Trophoblast cell (in vitro differentiated cells and primary cell): ENCODE measurements at regions not wholly inside any gene's neighbourhood (a gene's known extent, or its start where the extent isn't known, plus 50 kb on each side); places are given as distances from the start of the nearest gene placed in this dataset.
"Not testable (repeated sequence)": the region's sequence is repeated elsewhere in the genome, so short reads cannot be mapped to it uniquely, and the experiment has no call there.

ENCODE experiments used
- DNase-seq, 2 donors: peaks; one replicate each; pipeline ENCODE4 v3.0.0-alpha.2; 2016
- H2AFZ ChIP-seq: 2 replicates; pipeline ENCODE4 v1.6.1; 2013; ENCODE audit warnings: low read length, moderate library complexity, mild to moderate bottlenecking; ENCODE audit not compliant: insufficient read depth, poor library complexity
- H2AK5ac ChIP-seq: 2 replicates; pipeline ENCODE4 v1.6.1; 2013; ENCODE audit warnings: mild to moderate bottlenecking, low read length
- H2BK120ac ChIP-seq: 2 replicates; pipeline ENCODE4 v1.6.1; 2013; ENCODE audit warnings: low read length, mild to moderate bottlenecking, moderate library complexity; ENCODE audit not compliant: insufficient read depth, poor library complexity
- H2BK12ac ChIP-seq: 2 replicates; pipeline ENCODE4 v1.6.1; 2013; ENCODE audit warnings: mild to moderate bottlenecking, low read length, moderate library complexity
- H2BK5ac ChIP-seq: 2 replicates; pipeline ENCODE4 v1.6.1; 2013; ENCODE audit warnings: low read length, low read depth, moderate library complexity, mild to moderate bottlenecking; ENCODE audit not compliant: poor library complexity
- H3K14ac ChIP-seq: 2 replicates; pipeline ENCODE4 v1.6.1; 2013; ENCODE audit warnings: mild to moderate bottlenecking, low read length
- H3K18ac ChIP-seq: 2 replicates; pipeline ENCODE4 v1.6.1; 2013; ENCODE audit warnings: mild to moderate bottlenecking, low read length
- H3K23ac ChIP-seq: 2 replicates; pipeline ENCODE4 v1.6.1; 2013; ENCODE audit warnings: low read length
- H3K27ac ChIP-seq: 2 replicates; pipeline ENCODE4 v1.5.1; 2013; ENCODE audit warnings: low read depth, mild to moderate bottlenecking, inconsistent platforms, low read length, moderate library complexity
- H3K27me3 ChIP-seq: 2 replicates; pipeline ENCODE4 v1.6.1; 2013; ENCODE audit warnings: inconsistent platforms, mild to moderate bottlenecking, low read length, moderate library complexity; ENCODE audit not compliant: insufficient read depth
- H3K36me3 ChIP-seq, 2 experiments: 1 replicate in 1 of 2; 2 replicates in 1 of 2; pipeline ENCODE4 v1.6.1; 2013; ENCODE audit warnings: low read length in 2 of 2, mild to moderate bottlenecking in 2 of 2, moderate library complexity in 1 of 2; ENCODE audit not compliant: insufficient read depth in 2 of 2, control insufficient read depth in 1 of 2
- H3K4ac ChIP-seq: 2 replicates; pipeline ENCODE4 v1.6.1; 2013; ENCODE audit warnings: low read depth, mild to moderate bottlenecking, low read length, moderate library complexity
- H3K4me1 ChIP-seq, 2 experiments: 1 replicate in 1 of 2; 2 replicates in 1 of 2; pipeline ENCODE4 v1.6.1; 2013; ENCODE audit warnings: low read length in 2 of 2, mild to moderate bottlenecking in 2 of 2, moderate library complexity in 1 of 2; ENCODE audit not compliant: insufficient read depth in 2 of 2, control insufficient read depth in 1 of 2
- H3K4me2 ChIP-seq: 2 replicates; pipeline ENCODE4 v1.6.1; 2013; ENCODE audit warnings: inconsistent platforms, mild to moderate bottlenecking, low read length, moderate library complexity
- H3K4me3 ChIP-seq: 2 replicates; pipeline ENCODE4 v1.5.1; 2013; ENCODE audit warnings: mild to moderate bottlenecking, low read depth, low read length, inconsistent platforms
- H3K79me1 ChIP-seq: one replicate; pipeline ENCODE4 v1.6.1; 2013; ENCODE audit warnings: low read length
- H3K79me2 ChIP-seq: 2 replicates; pipeline ENCODE4 v1.6.1; 2013; ENCODE audit warnings: low read length, mild to moderate bottlenecking; ENCODE audit not compliant: control insufficient read depth, insufficient read depth, poor library complexity
- H3K9ac ChIP-seq: 2 replicates; pipeline ENCODE4 v1.6.1; 2013; ENCODE audit warnings: mild to moderate bottlenecking, low read length
- H3K9me3 ChIP-seq: 2 replicates; pipeline ENCODE4 v1.6.1; 2013; ENCODE audit warnings: low read depth, mild to moderate bottlenecking, control low read depth, inconsistent platforms, low read length; ENCODE audit not compliant: insufficient read depth
- H4K12ac ChIP-seq: 2 replicates; pipeline ENCODE4 v1.6.1; 2013; ENCODE audit warnings: low read depth, mild to moderate bottlenecking, low read length, moderate library complexity
- H4K8ac ChIP-seq: 2 replicates; pipeline ENCODE4 v1.6.1; 2013; ENCODE audit warnings: low read depth, mild to moderate bottlenecking, low read length, moderate library complexity
- H4K91ac ChIP-seq: one replicate; pipeline ENCODE4 v1.6.1; 2013; ENCODE audit warnings: low read depth, mild to moderate bottlenecking, low read length, moderate library complexity
- WGBS: extraction: QIAGEN DNeasy Blood & Tissue Kit; methylation state at CpG from one replicate; pipeline ENCODE4 v1.1.7; 2013; ENCODE audit warnings: missing lambda C conversion rate; ENCODE audit not compliant: insufficient read length, insufficient coverage; ENCODE audit errors: extremely low coverage; 5-methylcytosine and 5-hydroxymethylcytosine counted together

DNA sequence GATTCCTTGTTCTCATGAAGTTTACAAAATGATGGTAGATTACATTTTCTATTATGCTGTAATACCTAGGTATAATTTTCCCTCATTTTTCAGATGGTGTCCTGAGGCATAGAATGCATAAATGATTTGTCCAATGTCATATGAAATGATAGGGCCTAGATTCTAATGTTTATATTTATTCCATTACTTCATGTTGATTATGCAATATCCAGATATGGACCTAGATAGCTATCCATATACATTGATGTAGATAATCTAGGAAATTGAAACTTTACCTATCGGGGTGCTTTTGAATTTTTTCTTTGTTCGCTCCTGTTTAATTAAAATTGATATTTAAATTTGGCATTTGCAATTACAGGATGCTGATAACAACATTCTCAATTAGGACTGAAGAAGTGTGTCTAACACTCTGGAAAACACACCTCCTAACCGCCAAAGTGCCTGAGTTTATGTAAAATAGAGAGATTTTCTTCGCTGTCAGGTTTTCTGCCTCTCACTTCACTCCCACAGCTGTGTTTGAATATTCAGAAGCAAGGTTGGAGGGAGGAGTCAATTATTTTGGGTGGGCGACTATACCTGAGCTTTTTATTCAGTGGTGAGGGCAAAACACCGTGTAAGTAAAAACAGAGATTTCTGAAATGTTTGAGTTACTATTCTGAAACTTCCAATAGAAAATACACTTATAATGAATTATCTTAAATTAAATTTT, 164.4 kb upstream of the ATP2B1 start:
- H3K18ac ChIP-seq = no peak overlapping the region
- no peak overlapping the region for H3K4me2 ChIP-seq
- no peak overlapping the region for H3K14ac ChIP-seq
- no peaks in the 10 kb centered on the region for H3K79me1 ChIP-seq
- H2AK5ac ChIP-seq = no peak overlapping the region
- H3K27me3 ChIP-seq = no peaks in the 10 kb centered on the region
- no peak overlapping the region for H4K12ac ChIP-seq
- no peak overlapping the region for H3K4me3 ChIP-seq
- no peak overlapping the region for H3K23ac ChIP-seq
- H3K36me3 ChIP-seq = peaks cover 0 to 3% of the 10 kb centered on the region in 2 experiments
- H3K9me3 ChIP-seq = no peaks in the 10 kb centered on the region
- no peaks in the 10 kb centered on the region for H3K79me2 ChIP-seq
- no CpG with 5 or more reads among the region's 6 CpGs for WGBS
- H4K91ac ChIP-seq = no peak overlapping the region
- H2BK5ac ChIP-seq = no peak overlapping the region
- no peak overlapping the region for H3K27ac ChIP-seq
- no peak overlapping the region for H4K8ac ChIP-seq
- H2AFZ ChIP-seq = no peak overlapping the region
- DNase-seq = no peak
- no peak overlapping the region for H2BK12ac ChIP-seq
- no peak overlapping the region for H2BK120ac ChIP-seq
- no peak overlapping the region for H3K4ac ChIP-seq
- H3K9ac ChIP-seq = no peak overlapping the region
- H3K4me1 ChIP-seq = peaks cover 5 to 6% of the 10 kb centered on the region in 2 experiments

DNA sequence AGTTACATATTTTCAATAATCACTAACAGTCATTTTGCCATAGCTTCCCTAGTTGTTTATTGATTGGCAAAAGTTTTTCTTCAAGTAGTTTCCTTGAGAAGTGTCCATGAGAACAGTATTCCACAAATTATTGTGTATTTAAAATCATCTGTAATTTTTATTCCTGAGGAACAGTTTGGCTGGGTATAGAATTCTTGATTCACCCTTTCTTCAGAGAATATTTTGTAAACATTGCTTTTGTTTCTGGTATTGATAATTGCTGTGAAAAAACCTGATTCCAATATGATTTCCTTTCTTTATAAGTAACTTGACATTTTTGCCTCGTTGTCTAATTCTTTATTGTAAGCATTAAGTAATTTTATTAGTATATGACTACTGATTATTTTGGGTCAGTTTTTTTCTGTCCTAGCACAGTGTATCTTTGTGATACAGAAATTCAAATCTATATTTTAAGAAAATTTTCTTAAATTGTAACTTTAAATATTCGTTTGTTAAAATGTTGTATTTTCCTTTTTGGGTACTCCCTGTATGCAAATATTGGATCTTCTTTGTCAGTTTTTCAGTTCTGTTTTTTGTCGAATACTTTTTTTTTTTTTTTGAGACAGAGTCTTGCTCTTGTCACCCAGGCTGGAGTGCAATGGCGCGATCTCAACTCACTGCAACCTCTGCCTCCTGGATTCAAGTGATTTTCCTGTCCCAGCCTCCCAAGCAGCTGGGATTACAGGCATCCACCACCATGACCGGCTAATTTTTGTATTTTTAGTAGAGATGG, 162.0 kb upstream of the ATP2B1 start:
- Histone ChIP-seq H2BK5ac (no peak overlapping the region), H4K8ac (no peak overlapping the region), H3K18ac (no peak overlapping the region), H3K14ac (no peak overlapping the region), H3K4me1 (peaks cover 5 to 6% of the 10 kb centered on the region in 2 experiments), H3K79me1 (no peaks in the 10 kb centered on the region), H3K9me3 (no peaks in the 10 kb centered on the region), H2AK5ac (no peak overlapping the region), H2BK120ac (no peak overlapping the region), H2AFZ (no peak overlapping the region), H3K9ac (no peak overlapping the region), H4K91ac (no peak overlapping the region), H3K36me3 (peaks cover 0 to 3% of the 10 kb centered on the region in 2 experiments), H3K4me2 (no peak overlapping the region), H3K4ac (no peak overlapping the region), H2BK12ac (no peak overlapping the region), H3K27ac (no peak overlapping the region), H3K79me2 (no peaks in the 10 kb centered on the region), H4K12ac (no peak overlapping the region), H3K27me3 (no peaks in the 10 kb centered on the region), H3K4me3 (no peak overlapping the region), H3K23ac (no peak overlapping the region)
- WGBS = no CpG with 5 or more reads among the region's 6 CpGs
- no peak for DNase-seq

DNA sequence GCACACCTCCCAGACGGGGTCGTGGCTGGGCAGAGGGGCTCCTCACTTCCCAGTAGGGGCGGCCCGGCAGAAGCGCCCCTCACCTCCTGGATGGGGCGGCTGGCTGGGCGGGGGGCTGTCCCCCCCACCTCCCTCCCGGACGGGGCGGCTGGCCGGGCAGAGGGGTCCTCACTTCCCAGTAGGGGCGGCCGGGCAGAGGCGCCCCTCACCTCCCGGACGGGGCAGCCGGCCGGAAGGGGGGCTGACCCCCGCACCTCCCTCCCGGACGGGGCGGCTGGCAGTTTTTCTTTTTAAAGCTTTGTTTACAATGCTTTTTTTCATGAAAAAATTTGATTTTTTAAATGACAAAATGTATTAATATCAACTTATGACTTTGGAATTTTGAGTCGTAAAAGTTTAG, 159.0 kb upstream of the ATP2B1 start:
- H3K27ac ChIP-seq, H3K14ac ChIP-seq, H3K4me3 ChIP-seq, H3K4me1 ChIP-seq, H2BK12ac ChIP-seq, H2AK5ac ChIP-seq, H2AFZ ChIP-seq, H2BK120ac ChIP-seq, H3K18ac ChIP-seq, H3K36me3 ChIP-seq, H4K8ac ChIP-seq, H3K27me3 ChIP-seq, H2BK5ac ChIP-seq, H3K4me2 ChIP-seq, H3K9ac ChIP-seq, H3K79me1 ChIP-seq, H4K91ac ChIP-seq, H3K9me3 ChIP-seq, H3K23ac ChIP-seq, H3K4ac ChIP-seq, H3K79me2 ChIP-seq, H4K12ac ChIP-seq, DNase-seq: not testable (repeated sequence)
- no CpG with 5 or more reads among the region's 23 CpGs for WGBS

DNA sequence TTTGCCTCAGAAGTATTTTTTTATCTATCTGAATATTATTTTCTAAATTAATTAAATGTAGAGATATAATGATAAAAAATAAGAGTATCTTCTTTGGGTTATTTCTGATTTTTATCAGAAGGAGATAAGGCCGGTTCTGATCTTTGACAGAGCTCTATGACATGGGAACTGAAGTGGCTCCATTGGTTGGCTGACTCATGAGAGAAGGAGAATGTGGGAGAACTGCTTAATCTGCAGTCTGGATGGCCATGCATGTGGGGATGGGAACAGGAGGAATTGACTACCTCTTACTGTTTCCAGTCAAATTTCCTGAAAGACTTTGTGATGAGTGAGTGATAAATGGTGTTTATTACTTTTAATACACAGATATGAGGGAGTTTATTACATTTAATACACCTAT, 155.8 kb upstream of the ATP2B1 start:
- H4K91ac ChIP-seq = no peak overlapping the region
- peaks cover 11% of the 10 kb centered on the region for H3K79me1 ChIP-seq
- no CpG with 5 or more reads among the region's 1 CpG for WGBS
- no peak overlapping the region for H3K9ac ChIP-seq
- H3K23ac ChIP-seq = no peak overlapping the region
- H4K8ac ChIP-seq = no peak overlapping the region
- H3K27me3 ChIP-seq = no peaks in the 10 kb centered on the region
- H2BK120ac ChIP-seq = no peak overlapping the region
- no peak overlapping the region for H4K12ac ChIP-seq
- H3K79me2 ChIP-seq = no peaks in the 10 kb centered on the region
- H2BK12ac ChIP-seq = no peak overlapping the region
- H3K4me3 ChIP-seq = no peak overlapping the region
- H3K14ac ChIP-seq = no peak overlapping the region
- no peaks in the 10 kb centered on the region for H3K9me3 ChIP-seq
- H3K18ac ChIP-seq = no peak overlapping the region
- no peak overlapping the region for H2AFZ ChIP-seq
- H3K36me3 ChIP-seq = no peaks in the 10 kb centered on the region
- no peak overlapping the region for H2AK5ac ChIP-seq
- no peak overlapping the region for H2BK5ac ChIP-seq
- H3K27ac ChIP-seq = no peak overlapping the region
- H3K4me1 ChIP-seq = peaks cover 6% of the 10 kb centered on the region in 2 experiments
- H3K4me2 ChIP-seq = no peak overlapping the region
- no peak overlapping the region for H3K4ac ChIP-seq
- peak in 1 of 2 donors; percentile 52 for DNase-seq
